ENCODE measurements at regions not wholly inside any gene's neighbourhood (a gene's known extent, or its start where the extent isn't known, plus 50 kb on each side); places are given as distances from the start of the nearest gene placed in this dataset.
"Not testable (repeated sequence)": the region's sequence is repeated elsewhere in the genome, so short reads cannot be mapped to it uniquely, and the experiment has no call there.

DNA sequence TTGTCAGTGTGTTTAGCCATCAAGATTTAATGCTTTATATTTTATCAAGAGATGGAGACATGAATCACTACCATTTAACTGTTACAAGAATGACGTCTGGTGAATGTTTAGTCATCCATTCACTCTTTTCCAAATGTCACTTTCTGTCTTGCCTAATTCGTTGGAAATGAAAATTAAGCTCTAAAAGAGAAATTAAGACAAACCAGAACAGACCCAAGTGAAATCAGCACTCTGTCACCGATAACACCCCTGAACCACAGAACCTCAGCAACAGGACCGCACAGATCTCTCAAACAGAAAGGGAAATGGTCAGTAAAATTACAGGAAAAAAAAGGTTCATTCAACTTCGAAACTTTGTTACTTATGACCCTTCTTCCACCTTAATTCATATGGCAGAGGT lies 320.9 kb downstream of the BCL2L11 start:
- TF ChIP-seq CTCF (conservative IDR thresholded peaks at IDR 0.05; ENCODE audit: low read depth, low read length); ELK1 (IDR thresholded peaks at IDR 0.05; ENCODE audit: borderline replicate concordance, low read depth, low read length); FOS (IDR thresholded peaks at IDR 0.05; ENCODE audit: low read depth, low read length); RAD21 (IDR thresholded peaks at IDR 0.05; ENCODE audit: low read length); RFX5 (IDR thresholded peaks at IDR 0.05; ENCODE audit: low read depth, low read length); CEBPB (IDR thresholded peaks at IDR 0.05; ENCODE audit: low read depth, low read length); POLR2A (IDR thresholded peaks at IDR 0.05; ENCODE audit: low read depth, low read length): not testable (repeated sequence)
